ENCODE measurements at regions not wholly inside any gene's neighbourhood (a gene's known extent, or its start where the extent isn't known, plus 50 kb on each side); places are given as distances from the start of the nearest gene placed in this dataset.

GRCh38 chr2:33913071-33913616 lies 314.0 kb upstream of the FAM98A start:
- in situ Hi-C loops (cut with MboI): no loop called here
- POLR2A ChIA-PET: no interaction called here
- RAD21 ChIA-PET (ENCODE audit: unreplicated experiment): no interaction called here
- no peaks in the 10 kb centered on the region for H3K4me1 ChIP-seq (ENCODE audit: control insufficient read depth, insufficient read depth, low read length)
- DNase-seq (ENCODE audit: low read depth, low spot score) (no peak), ATAC-seq (no peak), FAIRE-seq (no peak)
- H4K20me1 ChIP-seq (ENCODE audit: control insufficient read depth, insufficient read depth): no peaks in the 10 kb centered on the region
- TF ChIP-seq RELA (IDR thresholded peaks at IDR 0.05; ENCODE audit: borderline replicate concordance, partially characterized antibody): no peak
- no peak for TF ChIP-seq NFYA (IDR thresholded peaks at IDR 0.05; ENCODE audit: borderline replicate concordance, low read depth, low read length)
- TF ChIP-seq BCLAF1 (IDR thresholded peaks at IDR 0.05): no peak
- no peak for TF ChIP-seq IRF4 (IDR thresholded peaks at IDR 0.05; ENCODE audit: low read depth, low read length)
- TF ChIP-seq, protein P1, sequence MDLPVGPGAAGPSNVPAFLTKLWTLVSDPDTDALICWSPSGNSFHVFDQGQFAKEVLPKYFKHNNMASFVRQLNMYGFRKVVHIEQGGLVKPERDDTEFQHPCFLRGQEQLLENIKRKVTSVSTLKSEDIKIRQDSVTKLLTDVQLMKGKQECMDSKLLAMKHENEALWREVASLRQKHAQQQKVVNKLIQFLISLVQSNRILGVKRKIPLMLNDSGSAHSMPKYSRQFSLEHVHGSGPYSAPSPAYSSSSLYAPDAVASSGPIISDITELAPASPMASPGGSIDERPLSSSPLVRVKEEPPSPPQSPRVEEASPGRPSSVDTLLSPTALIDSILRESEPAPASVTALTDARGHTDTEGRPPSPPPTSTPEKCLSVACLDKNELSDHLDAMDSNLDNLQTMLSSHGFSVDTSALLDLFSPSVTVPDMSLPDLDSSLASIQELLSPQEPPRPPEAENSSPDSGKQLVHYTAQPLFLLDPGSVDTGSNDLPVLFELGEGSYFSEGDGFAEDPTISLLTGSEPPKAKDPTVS (IDR thresholded peaks at IDR 0.05; ENCODE audit: low read depth, low read length): no peak
- H3K36me3 ChIP-seq (ENCODE audit: control insufficient read depth in 2 of 2, insufficient read depth in 2 of 2, low read length in 1 of 2): no peaks in the 10 kb centered on the region
- WGBS (ENCODE audit: insufficient coverage, insufficient replicate concordance, low lambda C conversion rate, missing lambda C conversion rate): 0% methylated on average over 1 of the region's 1 CpG
- no peak overlapping the region for H3K4me2 ChIP-seq (ENCODE audit: control insufficient read depth, insufficient read depth)
- SMC1A ChIA-PET (ENCODE audit: uncharacterized antibody, unreplicated experiment): interaction anchor here (1.2 kb wide), 1 partner anchor 12 kb away, joined by 3 read pairs; no protein-coding TSS in a partner anchor
- CTCF ChIA-PET: no interaction called here
- no peak overlapping the region for H2AFZ ChIP-seq (ENCODE audit: control insufficient read depth, low read depth, low read length)
- no peak overlapping the region for H3K9ac ChIP-seq (ENCODE audit: control insufficient read depth, insufficient read depth, low read length)
- no peaks in the 10 kb centered on the region for H3K9me3 ChIP-seq (replicated peaks; ENCODE audit: control insufficient read depth, insufficient read depth, low read length)
- intact Hi-C loops (cut with micrococcal nuclease; ENCODE audit: unreplicated experiment): no loop called here
- H3K27ac ChIP-seq (ENCODE audit: control insufficient read depth, insufficient read depth): no peak overlapping the region
- H3K27me3 ChIP-seq (replicated peaks in 1 of 2; ENCODE audit: control insufficient read depth in 2 of 2, insufficient read depth in 2 of 2, low read length in 1 of 2): no peaks in the 10 kb centered on the region
- H3K79me2 ChIP-seq (ENCODE audit: control insufficient read depth, insufficient read depth, low read length): no peaks in the 10 kb centered on the region
- no TSS peak for BruUV-seq (replicated peaks)
- H3K4me3 ChIP-seq: no peak overlapping the region

Data from GM12878 (cell line).